ENCODE measurements at regions not wholly inside any gene's neighbourhood (a gene's known extent, or its start where the extent isn't known, plus 50 kb on each side); places are given as distances from the start of the nearest gene placed in this dataset.

GRCh38 chr6:127641905-127642304, 64.9 kb downstream of the C6orf58 start:
- H3K4me3 Mint-ChIP-seq, result no peak overlapping the region
- H3K27ac Mint-ChIP-seq (ENCODE audit: unreplicated experiment), result no peak overlapping the region
- H3K27me3 Mint-ChIP-seq (ENCODE audit: low read depth), result peaks cover 5% of the 10 kb centered on the region
- H3K4me1 Mint-ChIP-seq, result no peaks in the 10 kb centered on the region
- H3K9me3 Mint-ChIP-seq, result peaks cover under 1% of the 10 kb centered on the region
- no peaks in the 10 kb centered on the region for H3K36me3 Mint-ChIP-seq (ENCODE audit: low read depth)
- peak; percentile 18 for DNase-seq (ENCODE audit: low read depth, low spot score)
- TF ChIP-seq CTCF (conservative IDR thresholded peaks at IDR 0.05), result peak; percentile 72

Data from neural crest cell (in vitro differentiated cells).